ENCODE measurements at regions not wholly inside any gene's neighbourhood (a gene's known extent, or its start where the extent isn't known, plus 50 kb on each side); places are given as distances from the start of the nearest gene placed in this dataset.
A peak's percentile ranks its signal among the peaks of the same experiment; 100 is the strongest.

GRCh38 chr1:189563784-189564183 lies 913.9 kb downstream of the BRINP3 start:
- TF ChIP-seq, protein P1, sequence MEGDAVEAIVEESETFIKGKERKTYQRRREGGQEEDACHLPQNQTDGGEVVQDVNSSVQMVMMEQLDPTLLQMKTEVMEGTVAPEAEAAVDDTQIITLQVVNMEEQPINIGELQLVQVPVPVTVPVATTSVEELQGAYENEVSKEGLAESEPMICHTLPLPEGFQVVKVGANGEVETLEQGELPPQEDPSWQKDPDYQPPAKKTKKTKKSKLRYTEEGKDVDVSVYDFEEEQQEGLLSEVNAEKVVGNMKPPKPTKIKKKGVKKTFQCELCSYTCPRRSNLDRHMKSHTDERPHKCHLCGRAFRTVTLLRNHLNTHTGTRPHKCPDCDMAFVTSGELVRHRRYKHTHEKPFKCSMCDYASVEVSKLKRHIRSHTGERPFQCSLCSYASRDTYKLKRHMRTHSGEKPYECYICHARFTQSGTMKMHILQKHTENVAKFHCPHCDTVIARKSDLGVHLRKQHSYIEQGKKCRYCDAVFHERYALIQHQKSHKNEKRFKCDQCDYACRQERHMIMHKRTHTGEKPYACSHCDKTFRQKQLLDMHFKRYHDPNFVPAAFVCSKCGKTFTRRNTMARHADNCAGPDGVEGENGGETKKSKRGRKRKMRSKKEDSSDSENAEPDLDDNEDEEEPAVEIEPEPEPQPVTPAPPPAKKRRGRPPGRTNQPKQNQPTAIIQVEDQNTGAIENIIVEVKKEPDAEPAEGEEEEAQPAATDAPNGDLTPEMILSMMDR (IDR thresholded peaks at IDR 0.05; ENCODE audit: low read depth, low read length) = no peak
- DNase-seq (ENCODE audit: low read depth, low spot score) = no peak
- in situ Hi-C loops (cut with HindIII; ENCODE audit: low sequenced_read_pairs) = no loop called here
- H3K4me3 ChIP-seq (ENCODE audit: low read depth, low read length) = no peak overlapping the region

GRCh38 chr1:189567890-189568289 lies 909.8 kb downstream of the BRINP3 start:
- in situ Hi-C loops (cut with HindIII; ENCODE audit: low sequenced_read_pairs) = no loop called here
- TF ChIP-seq, protein P1 (IDR thresholded peaks at IDR 0.05; ENCODE audit: low read depth, low read length) = no peak
- no peak overlapping the region for H3K4me3 ChIP-seq (ENCODE audit: low read depth, low read length)
- DNase-seq (ENCODE audit: low read depth, low spot score) = no peak

DNA sequence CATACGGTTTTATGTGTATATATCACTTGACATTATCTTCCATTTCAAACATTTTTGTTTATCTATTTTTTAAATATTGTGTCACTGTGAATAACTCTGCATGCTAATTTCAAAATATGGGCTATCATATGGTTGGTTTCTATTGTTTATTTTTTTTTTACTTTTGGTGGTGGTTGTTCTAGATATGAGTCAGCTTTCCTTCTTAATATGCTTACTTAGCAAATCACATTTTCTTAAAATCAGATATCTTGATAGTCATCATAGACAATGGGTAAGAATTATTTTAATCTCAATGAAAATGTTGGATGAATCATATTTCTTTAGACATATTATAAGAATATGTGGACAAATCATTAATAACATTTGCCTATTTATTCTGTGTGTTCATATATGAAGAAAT lies 881.5 kb downstream of the BRINP3 start:
- DNase-seq (ENCODE audit: low read depth, low spot score) = peak; percentile 19
- no peak overlapping the region for H3K4me3 ChIP-seq (ENCODE audit: low read depth, low read length)
- TF ChIP-seq, protein P1 (IDR thresholded peaks at IDR 0.05; ENCODE audit: low read depth, low read length) = no peak
- in situ Hi-C loops (cut with HindIII; ENCODE audit: low sequenced_read_pairs) = no loop called here

GRCh38 chr1:189597083-189597482 lies 880.6 kb downstream of the BRINP3 start:
- in situ Hi-C loops (cut with HindIII; ENCODE audit: low sequenced_read_pairs) = no loop called here

DNA sequence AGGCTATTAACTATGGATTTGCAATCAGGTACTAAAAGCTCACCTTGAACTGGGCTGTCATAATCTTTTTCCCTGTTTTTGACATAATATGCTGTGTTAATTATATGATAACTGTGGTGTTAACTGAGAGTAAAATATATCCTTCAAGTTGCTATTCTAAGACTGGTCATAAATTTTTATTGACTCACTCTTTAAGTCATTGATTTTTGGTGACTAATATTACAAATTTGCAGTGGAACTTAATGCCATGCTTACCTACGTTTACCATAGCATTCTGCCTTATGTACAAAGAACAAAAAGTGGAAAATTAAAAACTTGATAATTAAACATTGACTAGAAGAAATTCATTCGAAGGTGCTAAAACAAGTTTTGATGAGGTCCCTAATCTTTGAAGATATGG lies 872.4 kb downstream of the BRINP3 start:
- in situ Hi-C loops (cut with HindIII; ENCODE audit: low sequenced_read_pairs) = no loop called here

More at GRCh38 chr1:189597083-189597482, 880.6 kb downstream of the BRINP3 start:
- H3K4me3 ChIP-seq (ENCODE audit: low read depth, low read length) = no peak overlapping the region
- no peak for DNase-seq (ENCODE audit: low read depth, low spot score)
- TF ChIP-seq, protein P1 (IDR thresholded peaks at IDR 0.05; ENCODE audit: low read depth, low read length) = no peak

DNA sequence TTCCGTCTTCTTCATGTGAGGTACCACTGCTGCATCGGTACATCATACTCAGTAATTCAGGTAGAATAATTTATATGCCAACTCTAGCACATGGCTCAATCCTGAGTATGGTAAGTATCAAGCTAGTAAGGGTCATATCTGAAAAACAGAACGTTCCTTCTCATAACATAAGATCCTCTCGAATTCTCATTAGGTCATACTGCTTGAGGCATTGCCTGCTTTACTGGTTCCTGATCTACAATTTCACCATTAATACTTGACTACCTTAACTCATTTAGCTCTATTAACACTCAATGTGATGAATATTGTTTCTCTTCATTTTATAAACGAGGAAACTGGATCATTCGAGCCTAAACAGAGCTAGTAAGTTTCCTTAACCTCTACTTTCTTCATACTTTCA lies 871.6 kb downstream of the BRINP3 start:
- no peak for DNase-seq (ENCODE audit: low read depth, low spot score)
- TF ChIP-seq, protein P1 (IDR thresholded peaks at IDR 0.05; ENCODE audit: low read depth, low read length) = no peak
- in situ Hi-C loops (cut with HindIII; ENCODE audit: low sequenced_read_pairs) = no loop called here

More for the DNA sequence above, 872.4 kb downstream of the BRINP3 start:
- DNase-seq (ENCODE audit: low read depth, low spot score) = no peak
- TF ChIP-seq, protein P1 (IDR thresholded peaks at IDR 0.05; ENCODE audit: low read depth, low read length) = no peak
- H3K4me3 ChIP-seq (ENCODE audit: low read depth, low read length) = no peak overlapping the region

More for the DNA sequence above, 871.6 kb downstream of the BRINP3 start:
- H3K4me3 ChIP-seq (ENCODE audit: low read depth, low read length) = no peak overlapping the region

Data from astrocyte of the spinal cord (primary cell).